ENCODE measurements at regions not wholly inside any gene's neighbourhood (a gene's known extent, or its start where the extent isn't known, plus 50 kb on each side); places are given as distances from the start of the nearest gene placed in this dataset.

DNA sequence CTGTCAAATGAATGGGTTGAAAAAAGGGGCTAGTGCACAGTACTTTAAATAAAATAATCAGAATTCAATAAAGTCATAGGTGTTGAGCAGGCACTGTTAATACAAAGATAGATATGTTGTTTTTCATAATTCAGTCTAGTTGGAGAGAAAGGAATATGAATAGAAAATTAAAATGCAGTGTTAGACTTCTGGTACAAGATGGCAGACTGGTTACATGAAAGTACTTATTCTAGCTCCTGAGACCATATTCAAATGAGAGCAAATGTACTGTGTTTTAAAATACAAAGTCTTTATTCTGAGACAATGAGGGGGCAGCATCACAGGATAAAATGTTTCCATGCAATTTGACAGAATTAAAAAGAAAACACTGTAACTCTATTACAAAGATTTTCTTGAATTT is 542.1 kb downstream of the COL11A1 start:
- Histone ChIP-seq H4K20me1 (ENCODE audit: insufficient read depth, low read length) (no peaks in the 10 kb centered on the region), H2AFZ (ENCODE audit: low read length) (no peak overlapping the region), H3K9me2 (ENCODE audit: insufficient read depth, low read length) (no peaks in the 10 kb centered on the region), H3K4me2 (ENCODE audit: low read length) (no peak overlapping the region), H3K36me3 (ENCODE audit: insufficient read depth, low read length) (no peaks in the 10 kb centered on the region), H3K27ac (ENCODE audit: low read depth, low read length, poor library complexity, severe bottlenecking) (no peak overlapping the region), H3K4me1 (ENCODE audit: insufficient read depth, low read length, poor library complexity, severe bottlenecking) (peaks cover 13% of the 10 kb centered on the region), H3K4me3 (ENCODE audit: low read depth, low read length, poor library complexity, severe bottlenecking) (no peak overlapping the region), H3K79me2 (ENCODE audit: insufficient read depth, low read depth, low read length) (no peaks in the 10 kb centered on the region), H3K9me3 (ENCODE audit: low read length) (no peaks in the 10 kb centered on the region)
- intact Hi-C loops (cut with micrococcal nuclease; ENCODE audit: unreplicated experiment) = no loop called here
- ChIA-PET POLR2A (no interaction called here), CTCF (ENCODE audit: unreplicated experiment) (no interaction called here)
- BruUV-seq (replicated peaks) = no TSS peak
- no peak for DNase-seq (ENCODE audit: low spot score)
- TF ChIP-seq CTCF (conservative IDR thresholded peaks at IDR 0.05; ENCODE audit: low read length) = no peak
- TF ChIP-seq EZH2phosphoT487 (IDR thresholded peaks at IDR 0.05; ENCODE audit: borderline replicate concordance, low read depth, low read length) = no peak

- no TSS peak for BruUV-seq (replicated peaks)
- no peaks in the 10 kb centered on the region for H3K36me3 ChIP-seq (ENCODE audit: insufficient read depth, low read length)
- intact Hi-C loops (cut with micrococcal nuclease; ENCODE audit: unreplicated experiment) = no loop called here
- H3K79me2 ChIP-seq (ENCODE audit: insufficient read depth, low read depth, low read length) = no peaks in the 10 kb centered on the region
- H4K20me1 ChIP-seq (ENCODE audit: insufficient read depth, low read length) = no peaks in the 10 kb centered on the region
- CTCF ChIA-PET (ENCODE audit: unreplicated experiment) = no interaction called here
- POLR2A ChIA-PET = no interaction called here
- H2AFZ ChIP-seq (ENCODE audit: low read length) = peak overlapping the region; percentile 36; the same call in 1 of the 2 replicates
- H3K4me2 ChIP-seq (ENCODE audit: low read length) = no peak overlapping the region
- H3K9me2 ChIP-seq (ENCODE audit: insufficient read depth, low read length) = no peaks in the 10 kb centered on the region
- H3K4me3 ChIP-seq (ENCODE audit: low read depth, low read length, poor library complexity, severe bottlenecking) = no peak overlapping the region
- peaks cover 13% of the 10 kb centered on the region for H3K4me1 ChIP-seq (ENCODE audit: insufficient read depth, low read length, poor library complexity, severe bottlenecking)
- TF ChIP-seq CTCF (conservative IDR thresholded peaks at IDR 0.05; ENCODE audit: low read length) = no peak
- no peak for TF ChIP-seq EZH2phosphoT487 (IDR thresholded peaks at IDR 0.05; ENCODE audit: borderline replicate concordance, low read depth, low read length)
- H3K9me3 ChIP-seq (ENCODE audit: low read length) = no peaks in the 10 kb centered on the region
- no peak for DNase-seq (ENCODE audit: low spot score)
- no peak overlapping the region for H3K27ac ChIP-seq (ENCODE audit: low read depth, low read length, poor library complexity, severe bottlenecking)
Observed at GRCh38 chr1:102562380-102562779, 545.9 kb downstream of the COL11A1 start.

GRCh38 chr1:102550729-102551384 is 554.1 kb upstream of the OLFM3 start:
- no peak overlapping the region for H2AFZ ChIP-seq (ENCODE audit: low read length)
- no peak overlapping the region for H3K4me3 ChIP-seq (ENCODE audit: low read depth, low read length, poor library complexity, severe bottlenecking)
- ChIA-PET CTCF (ENCODE audit: unreplicated experiment) (no interaction called here), POLR2A (no interaction called here)
- intact Hi-C loops (cut with micrococcal nuclease; ENCODE audit: unreplicated experiment) = no loop called here
- TF ChIP-seq CTCF (conservative IDR thresholded peaks at IDR 0.05; ENCODE audit: low read length) (peak; percentile 68), EZH2phosphoT487 (IDR thresholded peaks at IDR 0.05; ENCODE audit: borderline replicate concordance, low read depth, low read length) (no peak)
- no peaks in the 10 kb centered on the region for H3K9me3 ChIP-seq (ENCODE audit: low read length)
- no peak overlapping the region for H3K27ac ChIP-seq (ENCODE audit: low read depth, low read length, poor library complexity, severe bottlenecking)
- no peaks in the 10 kb centered on the region for H3K9me2 ChIP-seq (ENCODE audit: insufficient read depth, low read length)
- DNase-seq (ENCODE audit: low spot score) = peak; percentile 46
- H3K79me2 ChIP-seq (ENCODE audit: insufficient read depth, low read depth, low read length) = no peaks in the 10 kb centered on the region
- H3K4me1 ChIP-seq (ENCODE audit: insufficient read depth, low read length, poor library complexity, severe bottlenecking) = no peaks in the 10 kb centered on the region
- H3K4me2 ChIP-seq (ENCODE audit: low read length) = no peak overlapping the region
- H4K20me1 ChIP-seq (ENCODE audit: insufficient read depth, low read length) = no peaks in the 10 kb centered on the region
- no peaks in the 10 kb centered on the region for H3K36me3 ChIP-seq (ENCODE audit: insufficient read depth, low read length)
- BruUV-seq (replicated peaks) = no TSS peak
